K562 (cell line): ENCODE measurements at regions not wholly inside any gene's neighbourhood (a gene's known extent, or its start where the extent isn't known, plus 50 kb on each side); places are given as distances from the start of the nearest gene placed in this dataset.

Experiments
- ATAC-seq: fragments of 200-7000 bp; cut with Tn5 transposase; 3 replicates; pipeline ENCODE4 v1.9.1; 2020; ENCODE audit warnings: moderate library complexity
- BruUV-seq: library from RNA; stranded (reverse); fragments of 400-500 nt; replicated peaks from 2 replicates; lab custom pipeline; 2021; lab: Mats Ljungman, UMichigan
- CTCF ChIA-PET: fragments of 300-600 bp; formaldehyde crosslinking; extraction: SDS; loops from one replicate; lab custom pipeline; 2021; ENCODE audit warnings: low intra/inter-chr PET ratio; lab: Yijun Ruan, JAX
- POLR2A ChIA-PET: fragments of 300-600, 350-650 bp; sonication (Branson Sonifier 250); formaldehyde crosslinking; extraction: SDS; loops from one replicate; lab custom pipeline; 2021; ENCODE audit warnings: antibody characterized with exemption, inconsistent platforms; lab: Yijun Ruan, JAX
- DNase-seq, 4 experiments: peaks; one replicate each; pipeline versions ENCODE4 v3.0.0 to v3.0.0-alpha.2; 2011 to 2018; ENCODE audit warnings: low spot score in 3 of 4, mixed read lengths in 3 of 4; ENCODE audit errors: extremely low read depth in 1 of 4
- FAIRE-seq: peaks from 2 replicates; lab custom pipeline; 2011; peaks lifted over from hg19 to GRCh38; lab: Jason Lieb, UNC
- H2AFZ ChIP-seq: 2 replicates; pipeline ENCODE4 v1.6.0; 2011; ENCODE audit warnings: low read depth, low read length, control low read depth, inconsistent platforms
- H3K27ac ChIP-seq: fragments of 200-600 bp; 3 replicates; pipeline ENCODE4 v1.8.0; 2011; ENCODE audit warnings: low read depth, mild to moderate bottlenecking, control low read depth, inconsistent platforms, low read length, moderate library complexity, mixed read lengths; ENCODE audit errors: extremely low read depth
- H3K27me3 ChIP-seq, 2 experiments: fragments of 300-600 bp in 1 of 2; 2 replicates in 1 of 2; 3 replicates in 1 of 2; pipeline versions ENCODE4 v1.6.0 to v1.8.0; 2011; ENCODE audit warnings: inconsistent platforms in 2 of 2, low read length in 2 of 2, mild to moderate bottlenecking in 1 of 2, mixed read lengths in 1 of 2, moderate library complexity in 1 of 2; ENCODE audit not compliant: control insufficient read depth in 2 of 2, insufficient read depth in 2 of 2
- H3K36me3 ChIP-seq: fragments of 300-600 bp; 3 replicates; pipeline ENCODE4 v1.8.0; 2011; ENCODE audit warnings: mild to moderate bottlenecking, low read length, inconsistent platforms; ENCODE audit not compliant: control insufficient read depth, insufficient read depth
- H3K4me1 ChIP-seq, 2 experiments: fragments of 200-600 bp in 1 of 2; replicated peaks in 1 of 2; 2 replicates in 1 of 2; 3 replicates in 1 of 2; pipeline versions ENCODE4 v1.5.1 to v1.8.0; 2011; ENCODE audit warnings: inconsistent platforms in 2 of 2, low read length in 2 of 2, mild to moderate bottlenecking in 1 of 2, mixed read lengths in 1 of 2, moderate library complexity in 1 of 2; ENCODE audit not compliant: control insufficient read depth in 2 of 2, insufficient read depth in 2 of 2
- H3K4me2 ChIP-seq: 2 replicates; pipeline ENCODE4 v1.6.1; 2011; ENCODE audit warnings: low read length, control low read depth, inconsistent platforms, mixed read lengths; ENCODE audit not compliant: insufficient read depth
- H3K4me3 ChIP-seq: fragments of 200-600 bp; sonication (generic), shearing (Covaris generic); 2 replicates; pipeline ENCODE4 v1.5.1; 2016; ENCODE audit warnings: control low read depth, inconsistent platforms
- H3K79me2 ChIP-seq: fragments of 200-600 bp; 3 replicates; pipeline ENCODE4 v1.8.0; 2011; ENCODE audit warnings: low read length, inconsistent platforms; ENCODE audit not compliant: control insufficient read depth, insufficient read depth
- H3K9ac ChIP-seq, 2 experiments: 2 replicates each; pipeline versions ENCODE4 v1.6.0 to v1.6.1; 2011; ENCODE audit warnings: low read depth in 2 of 2, low read length in 2 of 2, control low read depth in 1 of 2, inconsistent platforms in 1 of 2, mild to moderate bottlenecking in 1 of 2, mixed read lengths in 1 of 2; ENCODE audit not compliant: insufficient read depth in 1 of 2
- H3K9me1 ChIP-seq: one replicate; pipeline ENCODE4 v1.6.0; 2011; ENCODE audit warnings: inconsistent platforms, mild to moderate bottlenecking, low read length, moderate library complexity; ENCODE audit not compliant: control insufficient read depth, insufficient read depth
- H3K9me3 ChIP-seq: replicated peaks from 2 replicates; pipeline ENCODE4 v1.5.1; 2011; ENCODE audit warnings: low read depth, low read length, inconsistent platforms; ENCODE audit not compliant: control insufficient read depth, insufficient read depth
- H4K20me1 ChIP-seq: replicated peaks from 2 replicates; pipeline ENCODE4 v1.6.1; 2011; ENCODE audit warnings: low read length, inconsistent platforms, mixed read lengths; ENCODE audit not compliant: control insufficient read depth, insufficient read depth
- CAMTA2 ChIP-seq: fragments of 250-450 bp; sonication (Bioruptor Pico); conservative IDR thresholded peaks from 2 replicates; pipeline ENCODE4 v1.5.1; 2022
- HIVEP1 ChIP-seq: fragments of 250-450 bp; sonication (Bioruptor Pico); IDR thresholded peaks from 2 replicates; pipeline ENCODE4 v1.4.0; 2020; ENCODE audit warnings: mild to moderate bottlenecking
- MYNN ChIP-seq, 2 experiments: sonication (generic); formaldehyde crosslinking in 1 of 2; IDR thresholded peaks; 2 replicates each; pipeline versions ENCODE4 v1.5.0 to v1.6.1; 2016 to 2020; ENCODE audit warnings: antibody characterized with exemption in 1 of 2, missing genetic modification reagents in 1 of 2
- TSC22D4 ChIP-seq: fragments of 450-650 bp; IDR thresholded peaks from 2 replicates; pipeline ENCODE4 v1.6.1; 2016; ENCODE audit warnings: missing genetic modification characterization, missing biosample characterization, control low read depth
- ZNF174 ChIP-seq: fragments of 250-450 bp; sonication (Bioruptor Pico); IDR thresholded peaks from 2 replicates; pipeline ENCODE4 v1.4.0; 2020; ENCODE audit warnings: mild to moderate bottlenecking
- ZSCAN29 ChIP-seq: fragments of 450-650 bp; IDR thresholded peaks from 2 replicates; pipeline ENCODE4 v1.6.1; 2017
- WGBS: fragments of 100-300 bp; shearing (Covaris generic); methylation state at CpG from one replicate; pipeline ENCODE4 v1.1.6; 2016; ENCODE audit warnings: low coverage, mixed read lengths; ENCODE audit not compliant: insufficient coverage; ENCODE audit errors: missing lambda C conversion rate; 5-methylcytosine and 5-hydroxymethylcytosine counted together
- in situ Hi-C: fragments of 300-500 bp; cut with MboI; formaldehyde crosslinking; loops from 4 replicates; pipeline ENCODE4 v1.15.0; 2018; ENCODE audit warnings: inconsistent platforms, mixed read lengths
- intact Hi-C: fragments of 100-400 bp; cut with micrococcal nuclease; formaldehyde crosslinking; loops from 2 replicates; pipeline ENCODE4 v1.14.2; 2022
- TF ChIP-seq, protein P1 (sequence below): fragments of 200-800 bp; sonication (Bioruptor generic); IDR thresholded peaks from 2 replicates; pipeline ENCODE4 v1.6.1; 2017; ENCODE audit warnings: missing genetic modification characterization, missing compliant biosample characterization
- TF ChIP-seq, protein P2 (sequence below): fragments of 450-650 bp; IDR thresholded peaks from 2 replicates; pipeline ENCODE4 v1.7.1; 2018; ENCODE audit warnings: mild to moderate bottlenecking, low read depth; ENCODE audit not compliant: partially characterized antibody
- TF ChIP-seq, protein P3 (sequence below), 2 experiments: fragments of 450-650 bp; IDR thresholded peaks; 2 replicates each; pipeline ENCODE4 v1.6.1; 2016; ENCODE audit warnings: mild to moderate bottlenecking in 2 of 2, borderline replicate concordance in 1 of 2, low read depth in 1 of 2, moderate library complexity in 1 of 2

DNA sequence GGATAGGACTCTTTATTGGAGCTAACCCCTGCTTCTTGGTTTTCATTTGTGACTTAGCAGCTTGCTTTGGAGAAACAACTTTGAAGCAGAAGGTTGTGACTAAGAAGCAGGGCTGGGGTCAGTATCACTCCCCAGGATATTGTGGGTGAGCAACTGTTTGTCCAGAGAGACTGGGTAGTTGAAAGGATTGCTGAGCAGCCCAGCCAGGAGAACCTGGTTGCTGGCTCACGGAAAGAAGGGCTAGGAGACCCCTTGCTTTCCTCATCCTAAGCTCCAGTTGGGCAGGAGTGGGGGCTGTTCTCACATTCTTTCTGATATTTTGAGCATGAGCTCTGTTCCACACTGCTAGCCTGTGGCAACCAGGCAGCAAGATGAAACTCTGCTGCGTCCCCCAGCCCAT lies 151.2 kb downstream of the CBLN1 start (continued):
- TF ChIP-seq MYNN (IDR thresholded peaks at IDR 0.05) (no peak), MYNN (CRISPR knock-in tag; IDR thresholded peaks at IDR 0.05) (no peak)
- TF ChIP-seq, all 486 proteins: peak for 0

DNA sequence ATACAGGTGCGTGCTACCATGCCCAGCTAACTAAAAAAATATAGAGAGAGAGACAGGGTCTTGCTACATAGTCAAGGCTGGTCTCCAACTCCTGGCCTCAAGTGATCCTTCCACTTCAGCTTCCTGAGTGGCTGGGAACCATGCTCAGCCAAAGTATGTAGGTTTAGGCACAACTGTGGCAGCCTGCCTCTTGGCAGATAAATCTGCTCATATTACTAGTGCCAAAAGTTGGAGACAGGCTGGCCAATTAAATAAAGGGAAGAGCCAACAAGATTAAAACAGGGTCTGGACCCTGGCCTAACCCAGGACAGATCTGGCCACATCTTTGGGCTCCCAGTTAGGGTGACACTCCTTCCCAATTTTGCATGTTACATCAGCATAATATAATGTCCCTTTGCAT lies 151.7 kb downstream of the CBLN1 start:
- H3K9me3 ChIP-seq: no peaks in the 10 kb centered on the region
- DNase-seq (no peak), FAIRE-seq (no peak), ATAC-seq (no peak)
- H3K79me2 ChIP-seq: no peaks in the 10 kb centered on the region
- H3K36me3 ChIP-seq: no peaks in the 10 kb centered on the region
- no peak overlapping the region for H3K27ac ChIP-seq
- H3K4me3 ChIP-seq: no peak overlapping the region
- no peak overlapping the region for H3K4me2 ChIP-seq
- no TSS peak for BruUV-seq
- no peaks in the 10 kb centered on the region for H3K27me3 ChIP-seq
- in situ Hi-C loops: no loop called here
- ChIA-PET POLR2A (interaction anchor here (1.0 kb wide), 1 partner anchor 9 kb away, joined by 4 read pairs; no protein-coding TSS in a partner anchor), CTCF (no interaction called here)
- H2AFZ ChIP-seq: no peak overlapping the region
- WGBS: 0% methylated on average over 1 of the region's 1 CpG
- no peaks in the 10 kb centered on the region for H4K20me1 ChIP-seq
- H3K4me1 ChIP-seq: no peaks in the 10 kb centered on the region
- intact Hi-C loops: no loop called here
- H3K9ac ChIP-seq: no peak overlapping the region
- H3K9me1 ChIP-seq: no peaks in the 10 kb centered on the region
- TF ChIP-seq, protein P1, sequence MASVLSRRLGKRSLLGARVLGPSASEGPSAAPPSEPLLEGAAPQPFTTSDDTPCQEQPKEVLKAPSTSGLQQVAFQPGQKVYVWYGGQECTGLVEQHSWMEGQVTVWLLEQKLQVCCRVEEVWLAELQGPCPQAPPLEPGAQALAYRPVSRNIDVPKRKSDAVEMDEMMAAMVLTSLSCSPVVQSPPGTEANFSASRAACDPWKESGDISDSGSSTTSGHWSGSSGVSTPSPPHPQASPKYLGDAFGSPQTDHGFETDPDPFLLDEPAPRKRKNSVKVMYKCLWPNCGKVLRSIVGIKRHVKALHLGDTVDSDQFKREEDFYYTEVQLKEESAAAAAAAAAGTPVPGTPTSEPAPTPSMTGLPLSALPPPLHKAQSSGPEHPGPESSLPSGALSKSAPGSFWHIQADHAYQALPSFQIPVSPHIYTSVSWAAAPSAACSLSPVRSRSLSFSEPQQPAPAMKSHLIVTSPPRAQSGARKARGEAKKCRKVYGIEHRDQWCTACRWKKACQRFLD (CRISPR knock-in tag): no peak
- TF ChIP-seq TSC22D4 (tag): no peak
- TF ChIP-seq, protein P2, sequence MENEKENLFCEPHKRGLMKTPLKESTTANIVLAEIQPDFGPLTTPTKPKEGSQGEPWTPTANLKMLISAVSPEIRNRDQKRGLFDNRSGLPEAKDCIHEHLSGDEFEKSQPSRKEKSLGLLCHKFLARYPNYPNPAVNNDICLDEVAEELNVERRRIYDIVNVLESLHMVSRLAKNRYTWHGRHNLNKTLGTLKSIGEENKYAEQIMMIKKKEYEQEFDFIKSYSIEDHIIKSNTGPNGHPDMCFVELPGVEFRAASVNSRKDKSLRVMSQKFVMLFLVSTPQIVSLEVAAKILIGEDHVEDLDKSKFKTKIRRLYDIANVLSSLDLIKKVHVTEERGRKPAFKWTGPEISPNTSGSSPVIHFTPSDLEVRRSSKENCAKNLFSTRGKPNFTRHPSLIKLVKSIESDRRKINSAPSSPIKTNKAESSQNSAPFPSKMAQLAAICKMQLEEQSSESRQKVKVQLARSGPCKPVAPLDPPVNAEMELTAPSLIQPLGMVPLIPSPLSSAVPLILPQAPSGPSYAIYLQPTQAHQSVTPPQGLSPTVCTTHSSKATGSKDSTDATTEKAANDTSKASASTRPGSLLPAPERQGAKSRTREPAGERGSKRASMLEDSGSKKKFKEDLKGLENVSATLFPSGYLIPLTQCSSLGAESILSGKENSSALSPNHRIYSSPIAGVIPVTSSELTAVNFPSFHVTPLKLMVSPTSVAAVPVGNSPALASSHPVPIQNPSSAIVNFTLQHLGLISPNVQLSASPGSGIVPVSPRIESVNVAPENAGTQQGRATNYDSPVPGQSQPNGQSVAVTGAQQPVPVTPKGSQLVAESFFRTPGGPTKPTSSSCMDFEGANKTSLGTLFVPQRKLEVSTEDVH: no peak
- no peak for TF ChIP-seq ZNF174 (CRISPR knock-in tag)
- TF ChIP-seq ZSCAN29: no peak
- no peak for TF ChIP-seq CAMTA2 (CRISPR knock-in tag)
- TF ChIP-seq, protein P3, sequence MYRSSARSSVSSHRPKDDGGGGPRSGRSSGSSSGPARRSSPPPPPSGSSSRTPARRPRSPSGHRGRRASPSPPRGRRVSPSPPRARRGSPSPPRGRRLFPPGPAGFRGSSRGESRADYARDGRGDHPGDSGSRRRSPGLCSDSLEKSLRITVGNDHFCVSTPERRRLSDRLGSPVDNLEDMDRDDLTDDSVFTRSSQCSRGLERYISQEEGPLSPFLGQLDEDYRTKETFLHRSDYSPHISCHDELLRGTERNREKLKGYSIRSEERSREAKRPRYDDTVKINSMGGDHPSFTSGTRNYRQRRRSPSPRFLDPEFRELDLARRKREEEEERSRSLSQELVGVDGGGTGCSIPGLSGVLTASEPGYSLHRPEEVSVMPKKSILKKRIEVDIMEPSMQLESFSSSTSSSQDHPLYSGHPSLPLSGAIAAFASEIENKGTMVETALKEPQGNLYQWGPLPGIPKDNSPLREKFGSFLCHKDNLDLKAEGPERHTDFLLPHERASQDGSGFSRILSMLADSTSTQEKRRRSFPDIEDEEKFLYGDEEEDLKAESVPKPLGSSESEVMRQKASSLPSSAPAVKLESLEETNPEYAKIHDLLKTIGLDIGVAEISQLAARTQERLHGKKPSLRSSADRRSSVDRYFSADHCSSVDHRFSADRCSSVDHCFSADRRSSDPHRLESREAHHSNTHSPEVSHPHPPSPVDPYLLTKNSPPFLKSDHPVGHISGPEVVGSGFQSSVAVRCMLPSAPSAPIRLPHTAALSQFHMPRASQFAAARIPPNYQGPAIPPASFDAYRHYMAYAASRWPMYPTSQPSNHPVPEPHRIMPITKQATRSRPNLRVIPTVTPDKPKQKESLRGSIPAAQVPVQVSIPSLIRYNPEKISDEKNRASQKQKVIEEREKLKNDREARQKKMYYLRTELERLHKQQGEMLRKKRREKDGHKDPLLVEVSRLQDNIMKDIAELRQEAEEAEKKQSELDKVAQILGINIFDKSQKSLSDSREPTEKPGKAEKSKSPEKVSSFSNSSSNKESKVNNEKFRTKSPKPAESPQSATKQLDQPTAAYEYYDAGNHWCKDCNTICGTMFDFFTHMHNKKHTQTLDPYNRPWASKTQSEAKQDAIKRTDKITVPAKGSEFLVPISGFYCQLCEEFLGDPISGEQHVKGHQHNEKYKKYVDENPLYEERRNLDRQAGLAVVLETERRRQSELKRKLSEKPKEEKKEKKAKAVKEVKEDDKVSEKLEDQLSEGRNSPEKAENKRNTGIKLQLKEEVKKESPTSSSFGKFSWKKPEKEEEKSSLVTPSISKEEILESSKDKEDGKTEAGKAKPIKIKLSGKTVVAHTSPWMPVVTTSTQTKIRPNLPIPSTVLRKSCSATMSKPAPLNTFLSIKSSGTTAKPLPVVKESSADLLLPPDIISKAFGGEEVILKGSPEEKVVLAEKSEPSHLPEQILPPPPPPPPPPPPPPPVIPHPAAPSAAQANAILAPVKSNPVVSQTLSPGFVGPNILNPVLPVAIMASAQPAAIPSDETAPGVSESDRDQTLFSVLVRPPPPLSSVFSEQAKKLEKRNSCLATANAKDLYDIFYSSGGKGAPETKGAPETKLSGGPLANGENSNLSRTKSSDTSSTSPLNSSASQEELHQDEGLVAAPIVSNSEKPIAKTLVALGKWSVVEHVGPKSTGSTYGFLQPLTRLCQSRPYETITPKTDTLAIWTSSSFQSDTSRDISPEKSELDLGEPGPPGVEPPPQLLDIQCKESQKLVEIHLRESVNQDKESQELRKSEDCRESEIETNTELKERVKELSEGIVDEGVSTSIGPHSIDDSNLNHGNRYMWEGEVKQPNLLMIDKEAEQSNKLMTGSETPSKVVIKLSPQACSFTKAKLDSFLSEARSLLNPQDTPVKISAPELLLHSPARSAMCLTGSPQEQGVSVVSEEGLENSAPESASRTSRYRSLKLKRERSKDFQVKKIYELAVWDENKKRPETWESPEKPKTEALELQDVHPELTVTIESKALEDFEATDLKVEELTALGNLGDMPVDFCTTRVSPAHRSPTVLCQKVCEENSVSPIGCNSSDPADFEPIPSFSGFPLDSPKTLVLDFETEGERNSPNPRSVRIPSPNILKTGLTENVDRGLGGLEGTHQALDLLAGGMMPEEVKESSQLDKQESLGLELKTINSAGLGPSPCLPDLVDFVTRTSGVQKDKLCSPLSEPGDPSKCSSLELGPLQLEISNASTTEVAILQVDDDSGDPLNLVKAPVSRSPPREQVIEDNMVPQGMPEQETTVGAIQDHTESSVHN (IDR thresholded peaks at IDR 0.05; ENCODE audit: borderline replicate concordance in 1 of 2, low read depth in 1 of 2): no peak
- TF ChIP-seq HIVEP1 (CRISPR knock-in tag): no peak
